GM12891 (cell line): ENCODE measurements at regions not wholly inside any gene's neighbourhood (a gene's known extent, or its start where the extent isn't known, plus 50 kb on each side); places are given as distances from the start of the nearest gene placed in this dataset.

Source experiments
- PAX5 ChIP-seq: IDR thresholded peaks from 2 replicates; pipeline ENCODE4 v1.6.1; 2011; ENCODE audit warnings: low read length, moderate library complexity, mild to moderate bottlenecking; ENCODE audit not compliant: insufficient read depth, severe bottlenecking
- POLR2A ChIP-seq: IDR thresholded peaks from 2 replicates; pipeline ENCODE4 v1.6.1; 2011; ENCODE audit warnings: low read depth, low read length, control low read depth
- POLR2AphosphoS5 ChIP-seq: IDR thresholded peaks from 2 replicates; pipeline ENCODE4 v1.6.1; 2011; ENCODE audit warnings: low read depth, low read length, control low read depth
- POU2F2 ChIP-seq: IDR thresholded peaks from 2 replicates; pipeline ENCODE4 v1.6.1; 2011; ENCODE audit warnings: low read depth, mild to moderate bottlenecking, control low read depth, low read length, moderate library complexity
- SPI1 ChIP-seq: IDR thresholded peaks from 2 replicates; pipeline ENCODE4 v1.6.1; 2011; ENCODE audit warnings: low read depth, low read length, control low read depth
- TAF1 ChIP-seq: IDR thresholded peaks from 2 replicates; pipeline ENCODE4 v1.6.1; 2011; ENCODE audit warnings: low read depth, low read length, control low read depth

DNA sequence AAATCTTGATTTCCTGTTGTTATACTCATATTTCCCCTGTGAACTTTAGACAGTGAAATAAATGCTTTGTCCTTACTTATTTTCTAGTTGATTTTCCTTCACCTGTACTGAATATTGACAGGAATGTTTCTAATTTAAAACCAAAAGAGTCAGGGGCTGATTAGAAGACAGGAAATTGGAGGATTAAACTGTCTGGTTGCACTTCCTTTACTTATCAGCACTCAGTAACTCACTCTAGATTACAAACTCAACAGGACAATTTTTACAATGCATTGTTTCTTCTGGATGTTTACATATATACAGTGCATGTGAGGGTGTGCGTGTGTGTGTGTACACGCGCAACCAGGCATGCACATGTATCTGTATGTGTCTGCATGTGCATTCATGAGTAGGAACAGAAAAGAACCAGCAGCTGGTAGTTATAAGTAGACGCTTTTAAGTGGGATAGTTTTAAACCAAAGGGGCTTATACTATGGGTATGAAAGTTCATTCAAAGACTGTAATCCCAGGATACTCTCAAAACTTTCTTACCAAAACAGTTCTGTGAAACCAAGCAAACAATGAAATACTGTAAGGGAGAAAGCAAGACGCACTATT is 212.0 kb upstream of the NFIA start:
- TF ChIP-seq POLR2A (no peak), TAF1 (no peak), POLR2AphosphoS5 (no peak), SPI1 (no peak), PAX5 (no peak), POU2F2 (no peak)
